GM18520 (cell line): ENCODE measurements at regions not wholly inside any gene's neighbourhood (a gene's known extent, or its start where the extent isn't known, plus 50 kb on each side); places are given as distances from the start of the nearest gene placed in this dataset.
"Not testable (repeated sequence)": the region's sequence is repeated elsewhere in the genome, so short reads cannot be mapped to it uniquely, and the experiment has no call there.

Experiments
- ATAC-seq: cut with Tn5 transposase; IDR thresholded peaks from one replicate; pipeline ENCODE4 v1.9.1; 2021; ENCODE audit not compliant: unreplicated experiment

DNA sequence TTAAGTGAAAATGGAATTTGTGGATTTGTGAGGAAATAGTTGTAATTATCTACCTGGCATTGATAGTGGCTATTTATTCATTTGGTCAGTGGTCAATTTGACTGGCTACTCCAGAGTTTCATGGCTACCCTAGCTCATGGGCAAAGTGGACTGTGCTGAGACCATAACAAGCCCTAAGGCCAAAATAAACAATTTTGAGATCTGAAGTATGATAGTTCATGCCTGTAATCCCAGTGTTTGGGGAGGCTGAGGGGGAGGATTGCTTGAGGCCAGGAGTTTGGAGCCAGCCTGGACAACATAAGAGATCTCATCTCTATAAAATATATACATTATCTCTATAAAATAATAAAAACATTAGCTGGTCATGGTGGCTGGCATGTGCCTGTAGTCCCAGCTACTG is 311.7 kb downstream of the HIVEP2 start:
- no peak for ATAC-seq

DNA sequence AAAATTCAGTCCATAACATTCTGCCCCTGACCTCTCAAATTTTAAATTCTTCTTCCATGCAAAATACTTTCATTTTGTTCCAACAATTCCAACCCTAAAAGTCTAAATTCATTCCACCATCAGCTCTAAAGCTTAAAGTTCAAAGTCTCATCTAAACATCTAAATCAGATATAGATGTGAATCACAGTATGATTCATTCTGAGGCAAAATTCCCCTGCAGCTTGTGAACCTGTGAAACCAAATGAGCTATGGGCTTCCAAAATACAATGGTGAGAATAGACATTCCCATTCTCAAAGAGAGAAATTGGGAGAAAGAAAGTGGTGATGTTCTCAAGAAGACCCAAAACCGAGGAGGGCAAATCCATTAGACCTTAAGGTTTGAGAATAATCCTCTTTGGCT is 309.8 kb downstream of the HIVEP2 start:
- no peak for ATAC-seq

DNA sequence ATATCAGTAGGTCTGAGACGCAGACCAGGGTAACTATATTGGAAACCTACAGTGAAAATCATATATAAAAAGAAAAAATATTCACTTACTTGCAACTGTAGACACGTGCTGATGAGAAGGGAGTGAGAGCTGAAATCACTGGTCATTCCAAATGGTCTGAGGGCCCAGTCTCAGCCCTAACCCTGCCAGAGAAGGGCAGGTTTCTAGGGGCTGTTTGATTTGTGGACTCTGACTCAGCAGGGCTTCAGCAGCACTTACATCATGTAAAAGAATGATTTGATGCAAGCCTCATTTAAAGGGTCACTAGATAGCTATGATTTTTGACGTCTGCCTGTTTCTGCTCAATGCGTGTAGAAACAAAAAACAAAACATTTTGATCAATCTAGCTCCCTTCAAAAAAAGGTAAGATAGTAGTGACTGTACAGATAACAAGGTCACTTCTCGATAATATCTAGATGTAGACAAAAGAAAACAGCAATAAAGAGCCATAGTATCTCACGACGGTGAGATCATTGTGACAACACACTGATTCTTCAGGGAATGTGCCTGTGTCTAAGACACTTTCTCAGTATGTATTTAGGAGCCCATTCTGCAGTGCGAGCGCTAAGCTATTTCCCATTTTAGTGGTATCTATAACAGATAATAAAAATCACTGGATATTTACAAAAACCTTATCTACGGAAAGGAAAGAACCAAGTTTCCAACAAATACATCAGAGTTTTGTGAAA is 307.2 kb downstream of the HIVEP2 start:
- no peak for ATAC-seq

DNA sequence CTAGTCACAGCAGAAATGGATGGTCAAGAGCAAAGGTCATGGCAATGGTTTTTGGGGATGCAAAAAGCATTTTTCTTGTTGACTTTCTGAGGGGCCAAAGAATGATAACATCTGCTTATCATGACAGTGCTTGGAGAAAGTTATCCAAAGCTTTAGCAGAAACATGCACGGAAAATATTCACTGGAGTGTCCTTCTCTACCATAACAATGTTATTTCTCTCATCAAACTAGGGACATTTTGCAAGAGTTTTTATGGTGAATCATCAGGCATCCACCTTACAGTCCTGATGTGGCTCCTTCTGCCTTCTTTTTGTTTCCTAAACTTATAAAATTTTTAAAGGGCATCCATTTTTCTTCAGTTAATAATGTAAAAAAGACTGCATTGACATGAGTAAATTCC is 302.3 kb downstream of the HIVEP2 start:
- no peak for ATAC-seq

DNA sequence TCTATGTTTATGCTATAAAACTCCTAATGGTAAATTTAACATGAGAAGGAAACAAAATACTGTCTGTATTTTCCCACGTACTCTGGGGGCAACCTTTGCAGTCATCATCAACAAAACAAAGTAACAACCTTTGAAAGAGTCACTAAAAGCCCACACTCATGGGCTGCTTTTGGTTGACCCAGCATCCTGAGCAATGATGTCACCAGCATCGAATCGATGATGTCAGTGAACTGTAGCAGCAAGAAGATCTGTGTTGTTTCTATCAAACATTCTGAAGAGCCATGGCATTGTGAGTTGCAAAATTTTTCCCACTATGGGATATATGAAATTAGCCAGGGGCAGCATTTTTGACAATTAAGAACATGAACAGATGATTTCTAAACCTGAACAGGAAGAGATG is 300.1 kb downstream of the HIVEP2 start:
- no peak for ATAC-seq

DNA sequence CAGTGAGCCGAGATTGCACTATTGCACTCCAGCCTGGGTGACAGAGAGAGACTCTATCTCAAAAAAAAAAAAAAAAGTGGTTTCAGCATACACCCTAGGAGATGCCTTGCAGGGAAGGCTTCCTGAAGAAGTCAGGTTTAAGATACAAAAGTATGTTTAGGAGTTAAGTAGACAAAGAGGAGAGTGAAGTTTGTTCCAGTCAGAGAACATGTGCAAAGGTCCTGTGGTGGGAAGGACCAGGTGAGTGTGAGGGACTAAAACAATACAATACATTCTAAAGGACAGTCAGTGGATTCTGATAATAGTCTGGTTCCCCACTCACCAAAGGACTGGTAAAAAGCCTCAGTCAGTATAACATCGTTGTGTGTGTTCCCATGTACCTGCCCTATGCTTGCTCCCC is 299.3 kb downstream of the HIVEP2 start:
- no peak for ATAC-seq

DNA sequence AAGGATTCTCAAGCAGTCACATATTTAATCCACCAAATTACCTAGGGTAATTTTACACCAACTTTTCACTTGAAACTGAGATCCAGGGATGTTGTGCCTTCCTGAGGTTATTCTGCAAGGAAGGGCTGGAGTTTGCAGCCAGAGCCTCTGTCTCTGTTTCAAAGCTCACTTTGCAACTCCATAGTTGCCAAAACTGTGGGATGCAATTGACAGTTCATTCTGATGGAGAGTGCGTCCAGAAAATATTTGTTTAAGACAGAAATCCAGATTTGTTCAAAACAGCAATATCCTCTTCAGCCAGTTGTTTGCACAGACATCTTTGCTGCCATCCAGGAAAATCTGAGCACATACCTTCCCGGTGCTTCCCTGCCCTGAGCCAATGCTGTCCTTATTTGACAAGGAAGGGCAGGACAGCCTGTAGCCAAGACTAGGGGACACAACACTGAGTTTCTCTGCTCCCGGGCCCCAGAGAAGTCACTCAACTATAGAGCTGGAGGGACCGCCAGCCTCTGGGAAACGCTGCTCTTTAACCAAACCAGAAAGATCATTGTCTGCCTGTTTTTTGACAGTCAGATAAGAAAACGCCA is 297.4 kb downstream of the HIVEP2 start:
- no peak for ATAC-seq

DNA sequence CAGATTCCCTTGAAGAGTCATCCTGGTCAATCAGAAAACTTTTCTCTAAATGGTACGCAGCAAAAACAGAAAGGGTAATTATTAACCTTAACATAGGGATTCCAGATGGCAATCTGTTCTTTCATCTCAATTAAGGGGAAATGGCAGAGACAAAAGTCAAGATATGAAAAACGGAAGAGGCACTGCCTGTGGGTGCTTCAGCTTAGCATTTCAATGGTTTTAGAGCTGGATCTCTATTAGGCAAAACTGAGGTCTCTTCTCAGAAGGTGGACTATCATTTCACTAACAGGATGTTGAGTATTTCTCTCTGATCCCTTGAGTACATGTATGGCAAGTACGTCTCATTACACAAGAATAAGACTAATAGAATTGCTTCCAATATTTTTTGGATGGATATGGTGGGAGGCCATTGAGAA is 296.9 kb downstream of the HIVEP2 start:
- ATAC-seq = no peak

DNA sequence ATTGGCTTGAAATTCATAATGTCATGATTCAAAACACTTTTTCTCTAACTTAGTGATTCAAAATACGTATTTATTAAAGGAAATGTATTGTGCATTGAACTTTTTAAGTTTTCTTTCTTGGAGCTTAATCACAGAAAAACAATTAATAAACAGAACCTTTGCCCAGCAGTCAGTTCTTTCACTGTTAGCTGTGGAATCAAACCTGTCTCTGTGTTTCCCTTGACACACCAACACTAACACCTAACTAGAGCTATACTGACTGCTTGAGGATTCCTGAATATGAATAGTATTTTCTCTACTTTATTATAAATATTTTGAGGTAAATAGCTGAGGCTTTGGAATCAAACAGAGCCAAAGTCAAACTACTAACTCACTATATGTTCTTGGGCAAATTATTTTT is 296.4 kb downstream of the HIVEP2 start:
- ATAC-seq = no peak

DNA sequence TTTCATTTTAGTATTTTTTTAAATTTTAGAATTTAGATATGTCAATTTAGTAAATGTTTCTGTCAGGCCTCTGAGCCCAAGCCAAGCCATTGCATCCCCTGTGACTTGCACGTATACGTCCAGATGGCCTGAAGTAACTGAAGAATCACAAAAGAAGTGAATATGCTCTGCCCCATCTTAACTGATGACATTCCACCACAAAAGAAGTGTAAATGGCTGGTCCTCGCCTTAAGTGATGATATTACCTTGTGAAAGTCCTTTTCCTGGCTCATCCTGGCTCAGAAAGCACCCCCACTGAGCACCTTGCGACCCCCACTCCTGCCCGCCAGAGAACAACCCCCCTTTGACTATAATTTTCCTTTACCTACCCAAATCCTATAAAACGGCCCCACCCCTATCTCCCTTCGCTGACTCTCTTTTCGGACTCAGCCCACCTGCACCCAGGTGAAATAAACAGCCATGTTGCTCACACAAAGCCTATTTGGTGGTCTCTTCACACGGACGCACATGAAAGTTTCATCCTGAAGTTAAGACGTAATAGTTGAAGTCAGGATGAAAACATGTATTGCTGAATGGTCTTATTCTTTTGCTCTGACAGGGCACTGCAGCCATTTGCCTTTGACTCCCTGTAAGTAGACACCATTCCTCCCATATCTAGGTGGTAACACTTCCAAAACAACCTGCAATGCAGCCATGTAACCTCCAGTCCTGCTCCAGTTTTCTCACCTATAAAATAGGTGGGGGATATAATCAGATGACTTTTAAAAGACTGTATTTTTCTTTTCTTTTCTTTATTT is 295.3 kb downstream of the HIVEP2 start:
- not testable (repeated sequence) for ATAC-seq

DNA sequence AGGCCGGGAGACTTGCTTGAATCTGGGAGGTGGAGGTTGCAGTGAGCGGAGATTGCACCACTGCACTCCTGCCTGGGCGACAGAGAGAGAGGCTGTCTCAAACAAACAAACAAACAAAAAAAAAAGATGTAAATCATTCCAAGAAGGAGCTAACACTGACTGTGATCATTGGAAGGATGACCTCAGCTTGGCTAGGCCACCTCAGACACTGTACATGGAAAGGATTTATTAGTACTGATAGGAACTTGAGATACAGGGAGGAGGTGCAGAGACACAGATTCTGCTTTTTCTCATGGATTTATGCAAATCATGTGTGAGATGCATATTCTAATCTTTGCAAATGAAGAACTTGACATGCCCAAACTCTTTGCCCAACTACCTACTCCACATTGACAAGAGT is 293.6 kb downstream of the HIVEP2 start:
- ATAC-seq = no peak

DNA sequence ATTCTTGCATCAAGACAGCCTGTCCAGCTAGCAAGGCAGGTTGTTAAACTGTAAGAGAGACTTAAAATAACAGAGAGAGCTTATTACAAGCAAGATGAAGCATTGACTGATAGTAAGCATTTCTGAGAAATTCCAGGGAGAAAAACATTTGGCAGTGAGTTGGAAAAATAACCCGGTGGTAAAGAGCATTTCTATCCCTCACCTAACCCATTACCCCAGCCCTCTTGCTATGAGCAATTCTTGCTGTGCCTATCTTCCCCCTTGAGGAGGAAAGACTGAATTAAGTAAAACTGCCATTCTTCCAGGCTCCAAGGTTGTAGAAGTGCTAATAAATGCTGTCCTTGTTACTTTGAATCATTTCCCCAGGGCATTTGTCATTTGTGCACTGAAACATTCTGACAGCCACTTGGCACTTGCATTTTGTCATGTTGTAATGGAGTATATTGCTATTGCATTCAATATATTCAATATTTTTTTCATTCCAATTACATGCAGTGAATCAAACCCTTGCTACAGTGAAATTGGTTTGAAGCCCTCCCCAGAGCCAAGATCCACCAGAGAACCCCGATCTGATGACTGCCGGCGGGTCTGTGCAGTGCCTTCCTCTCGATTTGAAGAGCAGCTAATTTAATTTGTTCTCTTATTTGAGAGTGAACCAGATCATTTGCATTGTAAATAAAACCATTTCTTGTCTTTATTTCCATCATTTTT is 291.1 kb downstream of the HIVEP2 start:
- no peak for ATAC-seq

DNA sequence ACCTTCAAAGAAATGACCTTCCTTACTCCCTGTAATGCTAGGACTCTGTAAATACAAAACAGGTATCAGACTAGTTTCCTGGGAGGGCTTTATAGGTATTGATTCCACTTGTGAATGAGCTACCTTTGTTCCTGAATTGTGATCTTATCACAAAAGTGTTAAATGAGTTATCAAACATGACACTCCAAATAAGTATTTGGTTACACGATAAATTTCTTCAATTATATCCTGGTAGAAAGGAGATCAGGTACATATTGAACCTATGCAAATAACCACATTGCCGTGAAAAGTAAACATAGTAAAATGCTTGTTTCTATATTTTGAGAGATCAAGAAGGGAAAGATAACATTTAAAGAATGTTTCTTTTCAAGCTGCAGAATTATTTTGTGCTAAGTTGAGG is 285.3 kb downstream of the HIVEP2 start:
- ATAC-seq = no peak

DNA sequence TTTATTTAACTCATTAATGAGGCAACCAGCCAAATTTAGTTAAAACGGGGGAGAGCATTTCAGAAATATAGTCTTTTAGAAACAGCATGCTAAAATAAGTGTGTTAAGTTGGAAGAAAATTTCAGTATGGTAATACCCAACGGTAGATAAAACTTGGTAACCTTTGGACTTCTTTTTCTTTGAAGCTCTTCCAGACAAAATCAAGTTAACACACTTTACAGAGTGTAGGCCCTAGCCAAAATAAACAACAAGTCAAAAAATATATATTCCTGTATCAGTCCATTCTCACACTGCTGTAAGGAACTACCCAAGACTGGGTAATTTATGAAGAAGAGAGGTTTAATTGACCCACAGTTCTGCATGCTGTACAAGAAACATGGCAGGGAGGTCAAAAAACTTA is 279.6 kb downstream of the HIVEP2 start:
- ATAC-seq = no peak

DNA sequence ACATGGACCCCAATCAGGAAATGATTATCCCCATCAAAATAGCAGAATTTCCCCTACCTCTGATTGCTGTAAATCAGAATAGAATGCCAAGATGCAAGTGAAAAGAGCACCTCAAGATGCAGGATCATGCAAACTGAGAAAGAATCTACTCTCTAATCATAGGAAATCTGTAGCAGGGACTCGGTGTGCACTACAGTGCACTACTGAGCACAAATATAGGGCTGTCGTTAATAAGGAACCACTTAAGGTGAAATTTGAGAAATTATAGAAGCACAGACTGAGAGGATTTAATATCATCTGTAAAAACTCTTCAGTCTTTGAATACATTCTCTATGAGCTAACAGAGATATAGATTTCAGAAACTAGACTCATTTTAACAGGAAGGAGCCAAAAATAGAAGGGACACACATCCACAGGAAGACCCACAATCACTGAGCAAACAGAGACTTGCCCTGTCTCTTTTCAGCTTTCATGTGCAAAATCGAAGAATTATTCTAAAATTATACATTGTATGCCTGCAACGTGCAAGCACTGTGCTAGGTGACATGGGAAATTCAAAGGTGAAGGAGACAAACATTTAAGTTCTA is 278.3 kb downstream of the HIVEP2 start:
- no peak for ATAC-seq

DNA sequence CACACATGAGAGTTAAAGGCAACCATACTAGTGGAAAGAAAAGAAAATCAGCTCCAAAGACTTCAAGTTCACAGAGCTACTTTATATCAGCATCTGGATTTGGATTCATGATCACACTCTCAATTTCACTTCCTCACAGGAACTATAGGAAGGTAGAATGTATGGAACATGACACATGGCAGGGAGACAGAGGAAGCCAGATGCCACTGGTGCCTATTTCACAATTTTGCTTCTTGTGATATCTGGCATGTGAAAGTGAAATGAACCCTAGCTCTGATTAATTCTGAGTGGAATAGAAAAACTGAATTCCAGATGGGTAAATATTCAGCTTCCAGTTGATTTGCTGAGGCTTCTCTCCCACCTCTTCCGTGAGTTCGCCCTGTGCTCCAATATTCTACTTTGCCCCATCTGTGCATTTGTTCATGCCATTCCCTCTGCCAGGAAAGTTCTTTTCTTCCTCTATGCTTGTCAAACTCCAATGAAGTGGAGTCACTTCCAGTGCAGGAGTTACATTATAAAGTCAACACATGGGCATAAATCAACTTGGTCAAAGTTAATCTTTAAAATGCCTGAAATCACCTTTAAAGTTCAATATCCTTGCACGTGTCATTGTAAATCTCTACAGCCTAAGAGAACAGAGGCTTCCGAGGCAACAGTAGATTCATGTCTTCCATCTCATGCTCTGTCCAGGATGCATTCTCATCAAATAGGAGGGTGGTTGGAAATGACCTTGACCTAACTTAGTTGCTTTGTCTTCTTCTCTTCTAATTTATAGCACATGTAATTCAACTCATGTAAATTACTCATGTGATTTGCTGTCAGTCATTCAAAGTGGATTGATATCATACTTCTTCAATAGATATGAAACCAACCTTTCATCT is 275.3 kb downstream of the HIVEP2 start:
- ATAC-seq = no peak

DNA sequence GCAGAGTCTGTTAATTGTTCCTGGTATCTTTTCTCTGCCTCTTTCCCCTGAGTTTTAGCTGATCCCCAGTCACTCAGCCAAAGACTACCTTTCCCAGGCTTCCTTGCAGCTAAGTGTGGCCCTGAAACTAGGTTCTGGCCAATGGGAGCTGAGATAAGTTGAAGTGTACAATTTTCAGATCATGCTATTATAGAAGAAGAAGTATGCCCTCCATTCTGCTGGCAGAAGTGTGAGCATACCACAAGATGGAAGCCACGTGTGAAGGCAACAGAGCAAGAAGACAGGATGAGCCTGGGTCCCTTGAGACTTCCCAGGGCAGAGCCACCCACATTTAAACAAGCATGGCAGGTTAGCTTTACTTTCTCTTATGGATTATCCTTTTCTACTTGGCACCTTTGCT is 273.2 kb downstream of the HIVEP2 start:
- ATAC-seq = peak; percentile 45

DNA sequence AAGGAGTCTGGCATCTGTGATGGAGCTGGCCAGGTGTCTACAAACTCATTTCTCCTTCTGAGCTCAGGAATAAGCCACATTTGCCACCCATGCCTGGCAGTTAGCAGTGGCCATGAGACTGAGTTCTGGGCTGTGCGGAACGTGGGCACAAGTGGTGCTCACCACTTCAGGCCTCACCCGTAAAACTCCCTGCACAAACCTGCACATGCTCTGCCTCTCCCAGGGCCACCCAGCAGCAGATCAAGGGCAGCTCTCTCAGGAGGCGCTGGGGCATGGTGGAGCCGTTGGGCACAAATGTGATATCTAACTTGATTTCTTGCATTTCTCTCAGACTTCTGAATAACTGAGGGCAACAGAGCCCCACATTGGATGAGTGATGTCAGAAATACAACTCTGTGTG is 269.5 kb downstream of the HIVEP2 start:
- no peak for ATAC-seq

DNA sequence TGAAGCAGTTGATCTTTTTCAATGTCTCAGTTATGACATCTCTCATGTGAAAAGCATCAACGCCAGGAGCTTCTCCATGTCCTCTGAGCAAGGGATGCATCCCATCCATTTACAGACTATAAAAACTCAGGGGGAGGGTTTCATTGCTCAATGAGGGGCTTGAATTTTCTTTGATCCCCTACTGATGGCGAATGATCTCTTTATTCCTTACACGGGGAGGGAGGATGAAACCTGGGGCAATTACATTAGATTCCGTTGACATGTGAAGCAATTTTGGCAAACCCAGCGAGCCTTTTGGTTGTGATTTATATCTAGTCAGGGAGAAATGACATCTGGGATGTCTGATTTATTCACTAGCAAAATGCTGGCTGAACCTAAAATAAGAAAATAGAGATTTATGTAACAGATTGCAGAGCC is 268.9 kb downstream of the HIVEP2 start:
- no peak for ATAC-seq

DNA sequence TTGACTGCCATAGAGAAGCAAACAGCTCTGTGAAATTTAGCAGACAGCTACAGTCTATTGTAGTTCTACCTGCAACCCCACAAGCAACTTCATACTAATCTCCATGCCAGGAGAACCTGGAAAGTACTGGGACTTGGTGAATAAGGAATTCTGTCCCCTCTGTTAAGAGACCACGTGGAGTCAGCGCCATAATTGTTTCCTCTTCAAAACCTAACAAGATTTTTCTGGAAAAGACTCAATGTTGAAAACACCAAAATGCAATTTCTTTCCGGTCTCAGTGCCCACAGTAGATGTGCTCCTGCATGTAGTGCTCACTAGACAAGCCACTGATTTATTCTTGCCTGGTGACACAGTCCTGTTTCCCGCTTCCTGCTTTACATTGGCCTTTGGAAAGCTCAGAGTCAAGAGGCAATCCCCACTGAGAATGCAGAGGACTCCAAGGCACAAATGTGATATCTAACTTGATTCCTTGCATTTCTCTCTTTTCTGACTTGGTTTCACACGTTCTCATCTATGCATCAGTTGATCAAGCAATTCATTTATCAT is 268.3 kb downstream of the HIVEP2 start:
- ATAC-seq = no peak
